ENCODE measurements at regions not wholly inside any gene's neighbourhood (a gene's known extent, or its start where the extent isn't known, plus 50 kb on each side); places are given as distances from the start of the nearest gene placed in this dataset.

DNA sequence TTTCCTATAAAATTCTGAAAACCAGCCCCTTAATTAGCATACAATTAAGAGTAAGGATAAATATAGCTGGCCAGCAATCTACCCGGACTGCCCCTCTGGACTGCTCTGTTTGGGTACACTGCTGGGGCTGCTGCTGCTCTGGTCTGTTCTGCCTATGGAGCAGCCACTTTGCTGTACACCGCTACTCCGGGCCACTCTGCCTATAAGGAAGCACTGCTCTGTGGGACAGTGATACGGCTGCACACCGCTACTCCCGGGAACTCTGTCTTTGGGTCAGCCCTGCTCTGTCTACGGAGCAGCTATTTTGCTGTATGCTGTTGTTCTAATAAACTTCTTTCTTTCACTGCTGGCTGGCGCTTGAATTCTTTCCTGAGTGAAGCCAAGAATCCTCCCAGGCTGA, 316.5 kb upstream of the PLSCR5 start:
- no peak for TF ChIP-seq CTCF (conservative IDR thresholded peaks at IDR 0.05; ENCODE audit: low read length)
- TF ChIP-seq EZH2phosphoT487 (IDR thresholded peaks at IDR 0.05; ENCODE audit: borderline replicate concordance) = no peak
